GM18511 (cell line): ENCODE measurements at regions not wholly inside any gene's neighbourhood (a gene's known extent, or its start where the extent isn't known, plus 50 kb on each side); places are given as distances from the start of the nearest gene placed in this dataset.
A peak's percentile ranks its signal among the peaks of the same experiment; 100 is the strongest.
"Not testable (repeated sequence)": the region's sequence is repeated elsewhere in the genome, so short reads cannot be mapped to it uniquely, and the experiment has no call there.

Experiments used
- ATAC-seq: cut with Tn5 transposase; IDR thresholded peaks from one replicate; pipeline ENCODE4 v1.9.1; 2021; ENCODE audit warnings: mild to moderate bottlenecking, moderate library complexity; ENCODE audit not compliant: unreplicated experiment

DNA sequence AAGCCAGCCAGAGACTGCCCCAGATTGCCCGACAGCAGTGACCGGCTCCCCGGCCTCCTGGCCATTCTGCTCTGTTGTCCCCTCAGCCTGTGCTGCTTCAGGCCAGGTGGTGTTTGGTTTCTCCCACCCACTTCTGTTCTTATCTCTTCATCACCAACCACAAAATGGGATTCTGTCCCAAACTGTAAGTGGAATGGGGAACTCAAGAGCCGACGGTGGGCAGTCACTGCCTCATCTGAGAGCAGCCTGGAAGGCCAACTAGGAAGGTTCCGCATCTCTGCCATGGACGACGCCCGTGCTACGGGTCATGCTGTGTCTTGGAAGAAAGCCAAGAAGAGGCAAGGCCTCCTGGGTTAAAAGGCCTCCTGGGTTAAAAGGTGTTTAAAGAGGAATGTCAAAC lies 219.0 kb upstream of the PIK3R1 start:
- no peak for ATAC-seq

DNA sequence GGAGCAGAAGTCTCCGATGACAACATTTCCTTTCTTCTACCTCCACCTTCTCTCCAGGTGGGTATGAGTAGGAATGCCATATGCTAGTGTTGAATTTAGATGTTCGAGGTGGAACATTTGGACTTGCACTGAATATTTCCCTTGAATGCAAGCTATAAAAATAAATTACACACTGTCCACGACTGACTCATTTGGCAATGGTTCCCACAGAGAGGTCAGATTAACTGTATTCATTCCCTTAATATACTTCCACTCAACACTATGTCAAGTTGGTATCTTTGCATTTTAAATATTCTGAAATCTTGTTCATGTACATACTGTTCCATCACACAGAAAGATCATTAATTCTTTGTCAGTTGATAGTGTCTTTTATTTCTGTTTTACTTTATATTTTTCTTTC lies 222.6 kb upstream of the PIK3R1 start:
- no peak for ATAC-seq

DNA sequence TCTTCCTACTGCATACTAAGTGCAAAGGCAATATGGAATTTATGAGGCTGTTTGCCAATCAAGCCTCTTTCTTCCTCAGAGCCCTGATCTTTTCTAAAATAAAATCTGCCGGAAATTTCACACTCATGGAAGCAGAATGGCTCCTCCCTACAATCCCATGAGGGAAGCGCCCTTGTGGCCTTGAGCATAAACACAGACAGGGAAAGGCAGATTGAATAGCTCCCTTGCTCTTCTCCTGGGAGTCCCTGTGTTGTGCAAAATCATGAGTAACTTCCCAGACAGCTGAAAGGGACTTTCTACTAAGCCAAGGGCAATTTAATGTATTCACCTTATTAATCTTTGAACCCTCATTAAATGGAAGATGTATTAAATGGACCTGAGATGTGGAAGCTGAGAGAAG lies 226.1 kb upstream of the PIK3R1 start:
- no peak for ATAC-seq

DNA sequence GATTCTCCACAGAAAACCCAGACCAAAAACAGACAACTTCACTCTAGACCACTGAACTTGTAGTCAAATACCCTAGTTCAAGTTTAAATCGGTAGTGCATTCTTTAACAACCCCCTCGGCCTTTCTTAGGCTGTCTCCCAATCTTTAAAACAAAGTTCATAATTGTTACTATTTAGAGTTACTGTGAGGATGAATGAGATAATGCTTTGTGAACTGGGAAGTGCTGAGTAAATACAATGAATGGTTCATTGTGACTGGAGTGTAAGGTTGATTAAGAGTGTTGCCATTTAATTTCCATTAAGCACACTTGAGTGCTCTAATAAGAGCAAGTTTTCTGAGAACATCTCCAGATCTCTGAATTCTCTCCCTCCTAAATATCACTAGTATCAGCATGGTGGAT lies 228.8 kb upstream of the PIK3R1 start:
- no peak for ATAC-seq

DNA sequence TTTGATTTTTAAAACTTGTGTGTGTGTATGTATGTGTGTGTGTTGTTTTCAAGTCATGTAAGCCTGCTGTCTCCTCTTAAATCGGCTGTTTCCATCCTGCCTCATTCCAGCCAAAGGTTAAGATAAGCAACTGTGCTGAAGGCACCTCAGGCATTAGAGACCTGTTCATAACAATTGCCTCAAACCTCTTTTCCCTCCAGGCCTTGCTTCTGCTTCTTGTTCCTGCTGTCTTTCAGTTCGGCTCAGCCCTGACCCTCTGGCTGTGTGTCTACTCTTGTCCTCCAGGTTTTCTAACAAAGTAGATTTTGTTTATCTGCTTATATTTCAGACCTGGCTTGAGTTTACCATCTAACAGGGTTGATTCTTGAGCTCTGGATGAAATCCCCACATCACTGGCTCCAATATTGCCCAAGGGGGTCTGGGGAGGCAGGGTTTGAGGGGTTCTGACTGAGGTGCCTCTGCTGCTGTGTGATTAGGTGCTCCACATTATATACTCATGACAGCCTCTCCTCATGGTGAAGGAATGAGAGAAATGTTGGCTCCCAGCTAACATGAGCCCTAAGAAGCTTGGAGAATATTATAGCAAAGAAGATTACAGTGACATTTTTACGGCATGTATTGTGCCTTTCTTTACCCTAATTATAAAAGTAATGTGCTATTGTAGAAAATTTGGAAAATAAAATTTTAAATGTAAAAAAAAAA lies 229.7 kb upstream of the PIK3R1 start:
- ATAC-seq = no peak

GRCh38 chr5:67984546-67984945 lies 231.0 kb upstream of the PIK3R1 start:
- ATAC-seq = no peak

DNA sequence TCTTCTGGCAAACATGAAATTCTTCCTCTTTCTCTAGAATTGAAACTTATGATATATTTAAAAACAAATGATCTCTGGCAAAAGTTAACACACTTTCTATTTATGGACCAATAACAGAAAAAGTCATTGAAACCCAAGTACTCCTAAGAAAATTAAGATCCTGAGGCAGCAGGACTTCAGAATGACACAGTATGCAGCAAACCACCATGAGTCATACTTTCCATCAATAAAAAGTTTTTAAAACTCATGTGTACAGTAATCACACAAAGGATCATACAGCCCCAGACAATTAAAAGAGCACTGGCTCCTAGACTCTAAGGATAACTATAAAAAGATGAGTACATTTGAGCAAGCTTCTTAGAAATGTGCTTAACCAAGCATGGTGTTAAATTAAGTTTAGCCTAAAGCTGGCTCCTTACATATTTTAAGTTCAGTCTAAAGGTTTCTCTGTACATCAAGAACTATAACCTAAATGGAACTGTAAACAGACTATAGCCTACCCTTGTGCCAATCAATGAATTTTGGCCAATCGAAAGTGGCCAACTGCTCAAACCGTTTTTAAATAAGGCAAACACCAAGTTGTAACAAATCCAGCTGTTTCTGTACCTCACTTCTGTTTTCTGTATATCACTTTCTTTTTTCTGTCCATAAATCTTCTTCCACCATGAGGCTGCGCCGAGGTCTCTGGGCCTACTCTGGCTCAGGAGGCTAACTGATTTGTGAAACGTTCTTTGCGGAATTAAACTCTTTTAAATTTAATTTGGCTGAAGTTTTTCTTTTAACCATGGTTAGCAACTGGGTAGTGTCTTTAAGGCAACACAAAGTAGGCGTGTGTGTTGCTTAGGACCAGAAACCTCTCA lies 232.1 kb upstream of the PIK3R1 start:
- ATAC-seq = peak; percentile 52

DNA sequence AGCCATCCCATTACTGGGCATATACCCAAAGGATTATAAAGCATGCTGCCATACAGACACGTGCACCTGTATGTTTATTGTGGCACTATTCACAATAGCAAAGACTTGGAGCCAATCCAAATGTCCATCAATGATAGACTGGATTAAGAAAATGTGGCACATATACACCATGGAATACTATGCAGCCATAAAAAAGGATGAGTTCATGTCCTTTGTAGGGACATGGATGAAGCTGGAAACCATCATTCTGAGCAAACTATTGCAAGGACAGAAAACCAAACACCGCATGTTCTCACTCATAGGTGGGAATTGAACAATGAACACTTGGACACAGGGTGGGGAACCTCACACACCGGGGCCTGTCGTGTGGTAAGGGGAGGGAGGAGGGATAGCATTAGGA lies 233.4 kb upstream of the PIK3R1 start:
- not testable (repeated sequence) for ATAC-seq

DNA sequence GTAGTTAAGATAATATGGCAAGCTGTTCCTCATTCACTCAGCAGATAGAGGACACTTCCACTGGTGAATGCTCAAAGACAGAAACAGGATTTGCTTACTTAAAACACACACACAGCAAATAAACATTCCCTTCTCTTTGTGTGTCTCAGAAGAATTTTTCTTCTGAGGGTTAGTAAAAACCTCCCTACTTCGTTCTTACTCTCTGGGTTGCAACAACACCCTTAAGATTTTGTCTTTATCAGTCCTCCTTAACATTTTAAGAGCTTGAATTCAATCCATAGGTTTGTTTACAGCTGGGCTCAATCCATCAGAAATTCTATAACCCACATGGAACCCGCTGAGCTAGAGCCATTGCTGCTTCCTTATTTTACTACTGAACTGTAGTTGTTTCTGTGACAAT lies 237.4 kb upstream of the PIK3R1 start:
- no peak for ATAC-seq

- ATAC-seq = no peak
These were observed 238.5 kb upstream of the PIK3R1 start for GRCh38 chr5:67976891-67977601.

- ATAC-seq = no peak
These were observed 239.4 kb upstream of the PIK3R1 start for GRCh38 chr5:67976181-67976580.

DNA sequence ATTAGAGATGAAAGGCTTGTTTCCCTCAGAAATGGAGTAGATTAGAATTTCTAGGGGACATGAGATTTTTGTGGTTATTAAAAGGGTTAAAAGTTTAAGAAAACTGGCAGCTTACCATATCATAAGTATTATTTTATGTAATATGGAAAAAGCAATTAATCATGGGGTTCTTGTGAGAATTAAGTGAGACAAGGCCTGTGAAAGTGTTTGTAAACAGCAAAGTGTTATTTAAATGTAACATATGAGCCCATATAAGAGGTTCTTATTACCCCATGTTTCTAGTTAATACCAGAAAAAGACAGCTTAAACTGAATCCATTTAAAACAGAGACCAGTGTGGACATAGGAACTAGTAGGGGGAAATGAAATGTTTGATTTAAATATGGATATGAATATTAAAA lies 241.1 kb upstream of the PIK3R1 start:
- ATAC-seq = no peak

DNA sequence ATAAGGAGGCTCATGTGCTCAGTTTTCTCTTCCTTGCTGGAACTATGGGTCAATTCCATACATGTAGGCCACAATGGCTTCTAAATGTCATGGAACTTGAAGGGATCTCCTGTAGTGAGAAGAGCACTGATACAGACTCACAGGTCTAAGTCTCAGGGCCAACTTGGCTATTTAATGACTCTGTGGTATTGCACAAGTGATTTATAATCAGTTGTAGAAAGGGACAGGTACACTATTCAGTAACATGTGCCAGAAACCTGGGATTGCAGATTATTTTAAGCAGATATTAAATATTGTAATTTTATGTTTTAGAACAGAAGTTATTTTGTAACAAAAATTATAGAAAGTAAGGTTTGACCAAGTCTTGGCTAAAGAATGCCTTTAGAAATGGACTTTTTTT lies 241.5 kb upstream of the PIK3R1 start:
- no peak for ATAC-seq

GRCh38 chr5:67971971-67972821 lies 243.4 kb upstream of the PIK3R1 start:
- ATAC-seq = no peak

DNA sequence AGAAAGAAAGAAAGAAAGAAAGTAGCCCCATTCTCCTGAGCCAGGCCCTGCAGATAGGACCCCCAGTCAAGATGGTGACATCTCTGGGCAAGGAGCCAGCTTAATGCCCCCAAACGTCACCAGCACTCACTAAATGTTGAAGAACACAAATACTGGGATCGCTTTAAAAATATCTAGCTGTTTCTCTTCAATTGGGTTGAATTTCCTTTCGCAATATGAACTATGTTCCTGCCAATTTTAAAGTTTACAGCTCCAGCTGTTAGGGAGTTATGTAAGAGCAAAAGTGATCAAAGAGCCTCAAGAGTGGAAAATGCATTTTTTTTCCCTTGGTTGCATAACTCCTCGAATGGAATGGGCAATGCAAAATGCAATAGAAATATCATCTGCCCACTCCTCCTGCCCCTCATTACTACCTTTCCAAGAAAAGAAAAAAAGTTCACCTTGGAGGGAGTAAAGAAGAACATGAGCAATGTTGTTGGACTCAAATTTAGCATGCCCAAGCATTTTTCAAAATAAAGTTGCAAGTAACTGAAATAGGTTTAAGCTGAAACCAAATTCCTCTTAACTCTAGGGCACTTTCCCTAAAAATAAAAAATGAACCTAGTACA lies 244.2 kb upstream of the PIK3R1 start:
- no peak for ATAC-seq

DNA sequence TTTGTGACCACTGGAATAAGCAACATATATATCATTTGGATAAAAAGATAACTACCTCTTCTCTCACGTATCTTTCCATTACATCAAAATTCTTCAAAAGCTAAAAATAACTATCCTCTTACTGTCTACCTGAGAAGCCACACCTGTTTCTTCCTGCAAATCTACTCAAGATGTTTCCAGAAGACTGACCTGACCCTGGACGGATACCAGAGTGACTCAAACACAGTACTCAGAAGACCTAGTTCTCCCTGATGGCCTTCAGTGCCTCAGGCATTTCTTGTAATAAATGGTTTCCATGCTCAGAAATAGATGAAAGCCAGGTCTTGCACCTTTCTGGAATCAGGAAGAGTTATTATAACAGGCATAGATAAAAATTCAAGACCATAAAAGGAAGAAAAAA lies 245.9 kb upstream of the PIK3R1 start:
- ATAC-seq = no peak

DNA sequence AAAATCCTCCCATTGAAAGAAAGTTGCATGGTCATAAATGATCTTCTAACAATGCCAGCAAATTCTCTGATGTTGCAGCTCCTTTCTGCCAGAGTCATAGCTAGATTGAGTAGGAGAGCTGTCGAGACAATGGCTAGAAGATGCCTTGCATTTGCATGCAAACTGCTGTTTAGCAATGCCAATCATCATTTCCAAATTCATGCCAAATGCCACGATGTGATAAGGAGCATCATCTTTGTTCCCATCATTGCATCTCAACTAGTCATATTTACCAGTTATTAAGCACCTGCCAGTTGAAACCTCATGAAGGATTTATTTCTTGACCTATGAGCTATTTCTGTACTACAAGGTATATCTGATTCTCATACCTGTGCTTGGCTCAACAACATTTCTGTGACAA lies 246.4 kb upstream of the PIK3R1 start:
- ATAC-seq = no peak

DNA sequence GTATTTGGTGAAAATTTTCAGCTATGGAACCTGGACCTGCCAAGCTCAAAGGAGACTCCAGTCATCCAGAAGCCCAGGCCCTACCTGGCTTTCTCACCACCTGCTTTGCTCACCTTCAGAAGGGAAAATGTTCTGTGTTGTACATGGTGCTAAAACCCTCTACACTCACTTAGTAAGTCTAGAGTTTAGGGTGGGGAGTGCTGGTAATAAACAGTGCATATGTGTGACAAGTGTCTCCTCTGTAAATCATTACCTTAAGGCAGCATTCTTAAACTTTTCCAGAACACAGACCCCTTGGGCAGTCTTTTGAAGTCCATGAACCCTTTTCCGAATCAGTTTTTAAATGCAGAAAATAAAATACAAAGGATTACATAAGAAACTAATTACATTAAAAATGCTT lies 248.8 kb upstream of the PIK3R1 start:
- no peak for ATAC-seq

DNA sequence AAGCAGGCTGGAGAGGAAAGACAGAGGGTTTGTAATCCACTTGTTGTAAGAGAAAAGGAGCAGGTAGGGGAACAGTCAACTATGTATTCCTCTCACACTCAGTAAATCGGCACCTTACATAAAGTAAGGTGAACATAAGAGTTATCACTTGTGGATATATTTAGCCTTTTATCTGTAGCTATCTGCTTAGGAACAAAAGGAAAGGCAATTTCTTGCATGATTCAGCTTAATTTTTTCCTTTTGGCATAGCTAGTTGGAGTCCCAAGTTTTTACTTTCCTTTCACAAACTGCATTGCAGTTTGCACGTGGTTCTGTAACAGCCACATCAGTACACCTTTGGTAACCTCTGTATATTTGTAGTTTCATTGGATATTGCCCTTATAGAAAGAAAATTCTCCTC lies 250.9 kb upstream of the PIK3R1 start:
- no peak for ATAC-seq

DNA sequence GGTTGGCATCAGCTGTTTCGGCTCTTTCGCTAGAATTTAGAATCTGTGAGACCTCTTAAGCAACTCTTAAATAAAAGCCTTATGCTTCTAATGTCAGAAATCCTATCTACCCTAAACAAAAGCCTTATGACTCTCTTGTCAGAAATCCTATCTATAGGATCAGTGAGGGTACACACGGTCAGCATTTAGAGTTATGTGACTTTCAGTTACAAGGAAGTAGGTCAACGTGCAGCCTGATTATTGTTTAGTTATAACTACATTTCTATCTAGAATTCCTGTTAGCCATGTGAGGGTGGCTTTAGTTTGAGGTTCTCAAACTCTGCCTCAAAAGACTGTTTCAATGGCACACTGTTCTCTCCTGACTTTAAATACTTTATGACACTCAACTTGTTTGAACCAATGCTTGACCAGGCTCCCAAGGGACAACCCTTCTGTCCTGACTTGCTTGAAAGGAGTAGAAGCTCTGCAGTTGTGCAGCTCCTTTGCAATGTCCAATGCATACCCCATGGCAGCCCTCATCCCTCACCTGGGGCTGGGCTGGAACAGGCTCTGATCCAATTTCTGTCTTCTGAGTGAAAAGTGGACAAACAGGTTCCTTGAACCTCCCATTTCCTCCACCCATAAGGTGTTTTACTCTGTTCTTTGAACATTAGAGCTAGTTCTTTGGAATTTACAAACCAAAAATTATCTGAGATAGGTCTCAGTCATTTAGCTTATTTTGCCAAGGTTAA lies 251.6 kb upstream of the PIK3R1 start:
- no peak for ATAC-seq
